Left cardiac atrium (tissue), 4 donors: ENCODE measurements at regions not wholly inside any gene's neighbourhood (a gene's known extent, or its start where the extent isn't known, plus 50 kb on each side); places are given as distances from the start of the nearest gene placed in this dataset.

Experiments
- ATAC-seq, 2 donors: fragments of 200-7000 bp; cut with Tn5 transposase; one replicate each; pipeline ENCODE4 v1.9.1; 2020; ENCODE audit warnings: mild to moderate bottlenecking in 2 of 2, moderate library complexity in 2 of 2
- DNase-seq: peaks from one replicate; pipeline ENCODE4 v3.0.0-alpha.2; 2020
- intact Hi-C, 2 donors: fragments of 100-400 bp; cut with DNase I; formaldehyde crosslinking; loops; one replicate each; pipeline versions ENCODE4 v1.14.1 to v1.15.1; 2022 to 2023
- donor health status: DM: no; HTN: yes; CAD: no.
- donor health status: DM: no; HTN: yes; CAD: no; lungs with severe emphysema.
- donor health status: DM: yes; HTN: yes; CAD: no.
- donor health status: Dilated cardiomyopathy.

DNA sequence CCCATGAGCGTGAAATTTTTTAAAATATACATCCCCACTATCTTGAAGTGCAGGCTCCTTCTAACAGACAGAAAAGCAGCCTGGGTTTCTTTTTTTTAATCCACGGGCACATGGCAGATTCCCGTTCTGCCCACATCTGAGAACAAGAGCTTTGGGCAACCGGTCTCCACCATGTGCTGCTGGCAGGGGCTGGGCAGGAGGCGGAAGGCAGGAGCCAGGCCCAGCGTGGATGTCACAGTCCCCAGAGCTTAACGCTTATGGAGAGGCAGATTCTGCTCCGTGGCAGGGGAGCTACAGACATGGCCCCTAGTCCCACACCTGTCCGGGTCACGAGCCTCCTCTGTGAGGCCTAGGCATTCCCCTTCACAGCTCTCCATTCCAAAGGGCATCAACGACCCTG lies 503.0 kb upstream of the MYT1L start:
- intact Hi-C loops: no loop called here

DNA sequence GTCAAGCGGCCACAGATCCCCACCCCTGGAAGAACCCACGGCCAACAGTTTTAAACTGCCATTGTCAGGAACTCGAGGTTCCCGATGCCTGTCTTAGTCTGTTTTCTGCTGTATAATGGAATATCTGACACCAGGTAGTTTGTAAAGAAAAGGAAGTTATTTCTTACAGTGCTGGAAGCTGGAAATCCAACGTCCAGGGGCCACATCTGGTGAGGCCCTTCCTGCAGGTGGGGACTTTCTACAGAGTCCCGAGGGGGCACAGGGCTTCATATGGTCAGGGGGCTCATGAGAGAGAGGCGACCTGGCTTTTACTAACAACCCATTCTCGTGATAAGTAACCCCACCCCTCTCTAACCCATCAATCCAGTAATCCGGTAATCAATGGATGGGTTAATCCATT lies 501.6 kb upstream of the MYT1L start:
- ATAC-seq (no peak), DNase-seq (no peak)
- intact Hi-C loops: no loop called here

More for the DNA sequence above, 503.0 kb upstream of the MYT1L start:
- no peak for ATAC-seq
- DNase-seq: no peak

DNA sequence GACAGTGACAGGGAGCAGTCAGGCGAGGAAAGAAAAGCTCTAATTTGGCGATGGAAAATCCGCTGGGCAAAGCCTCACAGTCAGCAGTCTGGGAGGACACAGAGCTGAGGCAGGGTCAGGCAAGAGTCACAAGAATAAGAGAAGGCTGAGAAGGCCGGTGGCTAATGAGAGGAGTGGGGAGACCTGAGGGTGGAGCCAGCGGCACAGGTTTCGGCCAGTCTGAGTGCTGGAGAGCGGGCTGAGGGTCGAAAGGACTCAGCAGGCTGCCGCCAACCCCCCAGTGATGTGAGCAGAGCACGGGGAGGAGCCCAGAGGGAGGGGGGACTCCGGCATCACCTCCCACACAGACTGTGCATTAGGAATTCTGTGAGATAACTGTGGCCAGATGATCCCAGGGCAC lies 500.6 kb upstream of the MYT1L start:
- intact Hi-C loops: no loop called here
- ATAC-seq: no peak
- no peak for DNase-seq

DNA sequence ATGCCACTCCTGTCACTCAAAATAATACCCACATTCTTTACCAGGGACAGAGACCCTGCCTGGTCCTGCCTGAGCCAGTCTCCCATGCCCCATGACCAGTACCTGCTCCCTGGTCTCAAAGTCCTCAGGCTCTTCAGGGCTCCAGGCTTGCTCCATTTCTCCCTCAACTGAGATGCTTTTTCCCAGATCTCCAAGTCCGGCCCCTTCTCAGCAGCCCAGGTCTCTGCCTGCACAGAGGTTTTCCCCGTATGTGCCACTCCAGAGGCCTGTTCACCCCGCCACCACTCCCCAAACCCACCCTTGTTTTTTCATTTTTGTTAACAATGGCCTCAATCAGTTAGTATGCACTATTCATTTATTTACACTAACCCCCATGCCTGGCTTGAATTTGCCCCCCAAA lies 499.5 kb upstream of the MYT1L start:
- DNase-seq: no peak
- intact Hi-C loops: no loop called here

GRCh38 chr2:2828774-2829368 lies 497.8 kb upstream of the MYT1L start:
- ATAC-seq: peak; percentile 23 to 45
- intact Hi-C loops: no loop called here
- DNase-seq: peak; percentile 45

More for the DNA sequence above, 499.5 kb upstream of the MYT1L start:
- ATAC-seq: no peak

- no peak for DNase-seq
- intact Hi-C loops: no loop called here
- no peak for ATAC-seq
Measured at GRCh38 chr2:2827761-2828221, 496.7 kb upstream of the MYT1L start.

DNA sequence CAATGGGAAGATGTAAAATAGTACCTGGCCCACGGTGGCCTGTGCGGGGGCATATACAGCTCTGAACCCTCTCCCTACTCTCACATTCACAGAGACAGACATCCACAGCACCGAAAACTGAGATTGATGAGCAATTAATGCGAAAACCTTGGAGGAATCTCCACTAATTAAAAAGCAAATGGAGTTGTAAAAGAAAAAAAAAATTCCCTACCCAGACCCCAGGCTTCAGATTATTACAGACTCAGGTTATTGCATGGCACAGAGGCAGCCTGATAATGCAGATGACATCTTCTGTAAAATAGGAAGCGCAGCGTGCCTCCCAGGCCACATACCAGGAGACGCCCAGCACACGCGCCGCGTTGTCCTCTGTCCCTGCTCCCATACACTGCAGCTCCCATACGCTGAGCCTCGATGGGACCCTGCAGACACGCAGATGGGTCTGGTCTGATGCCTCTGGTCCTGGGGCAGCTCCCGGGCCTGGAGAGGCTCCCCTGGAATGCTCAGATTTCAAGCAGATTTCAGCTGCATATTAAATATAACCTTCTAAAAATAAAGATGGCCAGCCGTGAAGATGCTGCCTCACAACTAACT lies 496.1 kb upstream of the MYT1L start:
- ATAC-seq: no peak
- DNase-seq: no peak
- intact Hi-C loops: no loop called here

- DNase-seq: no peak
- intact Hi-C loops: no loop called here
- ATAC-seq: no peak
Measured at GRCh38 chr2:2826621-2827020, 495.5 kb upstream of the MYT1L start.

DNA sequence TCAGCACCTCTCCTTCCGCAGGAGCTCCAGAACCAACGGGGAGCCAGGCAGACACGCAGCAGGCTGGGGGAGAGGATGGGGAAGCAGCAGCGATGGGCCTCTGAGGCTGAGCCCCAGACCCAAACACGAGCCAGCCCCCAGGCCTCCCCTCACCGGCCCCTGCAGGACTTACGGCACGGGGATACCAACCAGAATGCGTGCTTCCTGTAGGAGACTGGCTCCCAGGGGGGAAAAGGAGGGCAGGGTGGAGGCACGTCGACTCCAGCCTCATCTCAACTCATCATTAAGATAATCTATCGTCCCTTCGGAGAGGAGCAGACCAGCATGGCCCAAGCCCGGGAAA lies 495.1 kb upstream of the MYT1L start:
- no peak for DNase-seq
- intact Hi-C loops: no loop called here
- ATAC-seq: no peak

GRCh38 chr2:2825516-2826208 lies 494.6 kb upstream of the MYT1L start:
- intact Hi-C loops: no loop called here
- no peak for DNase-seq

GRCh38 chr2:2825062-2825461 lies 494.0 kb upstream of the MYT1L start:
- intact Hi-C loops: no loop called here
- ATAC-seq (no peak), DNase-seq (no peak)

More at GRCh38 chr2:2825516-2826208, 494.6 kb upstream of the MYT1L start:
- ATAC-seq: no peak

GRCh38 chr2:2824588-2824987 lies 493.5 kb upstream of the MYT1L start:
- ATAC-seq (no peak), DNase-seq (no peak)
- intact Hi-C loops: no loop called here

DNA sequence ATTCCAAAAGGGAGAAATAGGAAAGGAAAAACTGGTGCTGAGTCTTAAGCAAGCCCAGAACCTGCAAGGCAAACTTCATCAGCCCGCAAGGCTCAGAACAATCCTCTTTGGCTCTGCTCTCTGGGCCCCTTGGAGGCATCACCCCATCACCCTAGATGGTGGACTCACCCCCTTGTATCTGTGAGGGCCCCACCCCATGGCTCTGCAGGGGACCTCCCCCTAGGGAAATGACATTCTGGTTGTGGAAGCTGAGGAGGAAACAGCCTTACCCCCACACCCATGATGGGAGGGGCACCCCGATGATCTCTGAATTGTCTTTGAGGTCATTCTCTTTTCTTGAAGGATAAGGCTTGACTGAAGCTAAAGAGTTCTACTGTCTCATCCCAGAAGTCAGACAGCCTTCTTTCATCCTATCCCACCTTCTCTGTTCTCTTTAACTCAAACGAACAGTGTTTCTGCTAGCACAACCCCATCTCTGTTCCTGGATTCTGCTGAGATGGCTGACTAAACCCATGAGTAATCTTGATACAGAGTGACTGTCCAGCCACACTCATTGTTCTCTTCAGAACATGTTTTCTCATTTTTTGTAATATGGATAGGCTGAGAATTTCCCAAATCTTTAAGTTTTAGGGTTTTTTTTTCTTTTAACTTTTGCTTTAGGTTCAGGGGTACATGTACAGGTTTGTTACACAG lies 492.1 kb upstream of the MYT1L start:
- no peak for DNase-seq
- no peak for ATAC-seq
- intact Hi-C loops: no loop called here

- ATAC-seq (no peak), DNase-seq (no peak)
- intact Hi-C loops: no loop called here
Measured at GRCh38 chr2:2822143-2822542, 491.1 kb upstream of the MYT1L start.

DNA sequence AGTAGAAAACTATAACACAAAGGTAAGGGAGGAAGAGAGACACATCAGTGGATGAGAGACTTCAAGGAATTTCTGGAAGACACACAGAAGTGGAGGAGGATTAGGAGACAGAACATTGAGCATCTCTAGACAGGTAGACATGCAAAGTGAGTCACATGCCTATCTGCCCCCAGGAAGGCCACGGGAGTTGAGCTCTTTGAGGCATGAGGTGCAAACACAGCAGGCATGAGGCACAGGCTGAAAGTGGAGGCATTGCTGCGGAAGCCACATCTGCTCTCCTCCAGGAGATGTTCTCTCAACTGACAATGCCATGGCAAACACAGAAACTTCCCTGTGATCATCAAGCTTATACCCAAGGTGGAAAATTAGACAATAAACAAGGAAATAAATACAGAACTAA lies 481.6 kb upstream of the MYT1L start:
- DNase-seq (no peak), ATAC-seq (no peak)
- intact Hi-C loops: no loop called here

DNA sequence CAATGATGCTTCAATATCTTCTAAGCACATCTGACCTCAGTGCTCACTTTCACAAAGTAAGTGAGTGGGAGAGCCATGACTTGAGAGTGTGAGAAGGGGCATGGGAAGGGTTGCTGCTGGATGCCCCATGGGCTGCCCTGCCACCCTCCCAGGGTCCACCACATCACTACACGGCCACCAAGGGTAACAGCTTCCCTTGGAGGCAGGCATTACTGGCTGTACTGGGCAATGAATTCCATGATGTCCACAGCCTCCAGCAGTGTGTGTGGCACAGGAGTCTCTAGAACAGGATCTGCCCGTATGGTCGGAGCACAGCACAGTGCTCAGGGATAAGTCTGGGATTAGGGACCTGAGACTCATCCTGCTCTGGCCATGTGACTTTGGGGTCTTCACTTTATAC lies 481.0 kb upstream of the MYT1L start:
- ATAC-seq (no peak), DNase-seq (no peak)
- intact Hi-C loops: no loop called here

- DNase-seq: no peak
- no peak for ATAC-seq
- intact Hi-C loops: no loop called here
Measured at GRCh38 chr2:2810504-2810903, 479.4 kb upstream of the MYT1L start.

DNA sequence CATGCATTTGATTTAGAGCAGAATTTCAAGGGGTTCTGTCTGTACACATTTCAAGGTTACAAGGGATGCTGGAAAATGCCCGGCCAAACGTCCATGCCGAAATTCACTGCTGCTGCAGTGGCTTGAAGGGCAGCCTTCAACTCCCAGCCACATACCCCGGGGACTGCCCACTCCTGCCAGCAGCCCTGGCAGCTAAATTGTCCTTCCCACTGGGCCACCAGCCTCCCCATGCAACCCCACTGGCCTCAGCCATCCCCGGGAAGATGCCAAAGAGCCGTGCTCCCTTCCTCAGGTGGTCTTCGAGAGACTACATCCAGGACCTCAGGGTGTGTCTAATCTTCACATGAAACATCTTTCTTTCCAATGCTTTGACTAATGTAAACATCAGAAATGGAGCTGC lies 478.7 kb upstream of the MYT1L start:
- ATAC-seq: no peak
- intact Hi-C loops: no loop called here
- no peak for DNase-seq

DNA sequence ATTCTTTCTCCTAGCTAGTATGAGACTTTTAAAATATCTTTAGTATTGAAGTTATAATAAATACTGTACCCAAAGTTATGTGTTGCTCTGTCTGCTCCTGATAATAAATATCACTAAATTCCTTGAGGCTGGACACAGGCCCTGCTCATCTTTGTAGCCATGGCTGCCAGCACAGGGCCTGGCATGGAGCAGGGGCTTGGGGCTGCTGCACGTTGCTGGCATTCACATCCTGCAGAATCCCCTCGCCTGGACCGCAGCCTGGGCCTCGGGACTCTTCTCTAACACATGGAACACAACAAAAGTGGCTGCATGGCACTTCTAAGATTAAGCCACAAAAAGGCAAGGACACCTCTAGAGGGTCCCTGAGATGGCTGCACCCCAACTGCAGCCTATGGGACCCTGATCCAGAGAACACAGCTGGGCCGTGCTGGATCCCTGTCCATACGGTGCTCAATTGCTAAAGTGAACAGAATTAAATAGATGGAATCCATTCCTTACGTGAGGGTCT lies 477.5 kb upstream of the MYT1L start:
- intact Hi-C loops: no loop called here
- no peak for ATAC-seq

DNA sequence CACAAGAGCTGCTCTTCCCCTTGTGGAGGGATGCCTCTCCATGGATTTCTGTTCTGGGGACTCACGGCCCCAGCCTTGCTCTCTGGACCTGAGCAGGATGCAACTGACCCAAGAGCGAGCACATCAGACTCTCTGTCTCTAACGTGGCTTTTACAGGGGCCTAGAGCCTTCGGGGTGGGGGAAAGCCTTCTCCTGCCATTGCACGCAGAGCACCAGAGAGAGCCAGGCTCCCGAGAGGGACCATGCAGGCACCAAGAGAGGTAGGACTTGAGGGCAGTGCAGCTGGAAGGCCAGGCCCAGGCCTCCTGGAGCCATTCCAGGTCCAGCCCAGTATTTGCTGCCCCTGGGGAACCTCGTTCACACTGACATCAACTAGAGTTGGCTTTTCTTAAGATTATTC lies 475.6 kb upstream of the MYT1L start:
- intact Hi-C loops: no loop called here
- no peak for DNase-seq

More for the DNA sequence above, 477.5 kb upstream of the MYT1L start:
- no peak for DNase-seq

More for the DNA sequence above, 475.6 kb upstream of the MYT1L start:
- no peak for ATAC-seq
